ENCODE measurements at regions not wholly inside any gene's neighbourhood (a gene's known extent, or its start where the extent isn't known, plus 50 kb on each side); places are given as distances from the start of the nearest gene placed in this dataset.

DNA sequence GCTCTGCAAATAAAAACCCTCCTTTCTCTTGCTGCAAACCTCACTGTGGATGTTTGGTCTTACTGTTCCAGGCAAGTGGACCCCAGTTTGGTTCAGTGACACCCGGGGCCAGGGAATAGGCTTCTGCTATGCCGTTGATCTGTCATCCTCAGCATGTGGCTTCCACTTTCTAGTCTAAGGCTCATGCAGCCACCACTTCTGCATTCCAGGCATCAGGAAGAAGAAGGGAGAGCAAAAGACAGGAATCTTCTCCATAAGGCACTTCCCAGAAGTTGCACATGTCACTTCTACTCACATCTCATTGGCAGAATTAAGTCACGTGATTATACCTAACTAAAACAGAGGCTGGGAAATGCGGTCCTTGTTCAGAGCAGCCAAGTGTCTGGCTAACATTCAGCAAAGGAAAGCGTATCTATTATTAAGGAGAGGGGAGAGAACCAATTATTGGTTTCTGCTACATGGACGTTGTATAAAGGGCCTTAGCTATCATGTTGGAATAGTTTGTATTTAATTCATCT lies 173.6 kb upstream of the PFN2 start:
- intact Hi-C loops (cut with micrococcal nuclease), result no loop called here
- Histone ChIP-seq H3K4me3 (ENCODE audit: low read length) (no peak overlapping the region), H3K36me3 (ENCODE audit: control insufficient read depth, insufficient read depth, low read length) (no peaks in the 10 kb centered on the region), H3K4me1 (ENCODE audit: control insufficient read depth, insufficient read depth, low read length) (no peaks in the 10 kb centered on the region), H3K9me3 (ENCODE audit: control insufficient read depth, insufficient read depth, low read length) (no peaks in the 10 kb centered on the region), H3K27me3 (ENCODE audit: control insufficient read depth, insufficient read depth, low read length) (no peaks in the 10 kb centered on the region), H3K27ac (ENCODE audit: low read length) (no peak overlapping the region)
- Mint-ChIP-seq H3K27me3 (ENCODE audit: low read depth in 2 of 2) (peaks cover 2 to 5% of the 10 kb centered on the region in 2 donors), H3K27ac (no peak overlapping the region), H3K36me3 (no peaks in the 10 kb centered on the region), H3K4me1 (peaks cover 0 to 8% of the 10 kb centered on the region in 2 donors), H3K9me3 (no peaks in the 10 kb centered on the region), H3K4me3 (no peak overlapping the region)
- WGBS (ENCODE audit: insufficient coverage), result 64% methylated on average over 6 of the region's 6 CpGs
- TF ChIP-seq, protein P1, sequence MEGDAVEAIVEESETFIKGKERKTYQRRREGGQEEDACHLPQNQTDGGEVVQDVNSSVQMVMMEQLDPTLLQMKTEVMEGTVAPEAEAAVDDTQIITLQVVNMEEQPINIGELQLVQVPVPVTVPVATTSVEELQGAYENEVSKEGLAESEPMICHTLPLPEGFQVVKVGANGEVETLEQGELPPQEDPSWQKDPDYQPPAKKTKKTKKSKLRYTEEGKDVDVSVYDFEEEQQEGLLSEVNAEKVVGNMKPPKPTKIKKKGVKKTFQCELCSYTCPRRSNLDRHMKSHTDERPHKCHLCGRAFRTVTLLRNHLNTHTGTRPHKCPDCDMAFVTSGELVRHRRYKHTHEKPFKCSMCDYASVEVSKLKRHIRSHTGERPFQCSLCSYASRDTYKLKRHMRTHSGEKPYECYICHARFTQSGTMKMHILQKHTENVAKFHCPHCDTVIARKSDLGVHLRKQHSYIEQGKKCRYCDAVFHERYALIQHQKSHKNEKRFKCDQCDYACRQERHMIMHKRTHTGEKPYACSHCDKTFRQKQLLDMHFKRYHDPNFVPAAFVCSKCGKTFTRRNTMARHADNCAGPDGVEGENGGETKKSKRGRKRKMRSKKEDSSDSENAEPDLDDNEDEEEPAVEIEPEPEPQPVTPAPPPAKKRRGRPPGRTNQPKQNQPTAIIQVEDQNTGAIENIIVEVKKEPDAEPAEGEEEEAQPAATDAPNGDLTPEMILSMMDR (IDR thresholded peaks at IDR 0.05), result no peak
- no peak for ATAC-seq
- DNase-seq, result no peak

DNA sequence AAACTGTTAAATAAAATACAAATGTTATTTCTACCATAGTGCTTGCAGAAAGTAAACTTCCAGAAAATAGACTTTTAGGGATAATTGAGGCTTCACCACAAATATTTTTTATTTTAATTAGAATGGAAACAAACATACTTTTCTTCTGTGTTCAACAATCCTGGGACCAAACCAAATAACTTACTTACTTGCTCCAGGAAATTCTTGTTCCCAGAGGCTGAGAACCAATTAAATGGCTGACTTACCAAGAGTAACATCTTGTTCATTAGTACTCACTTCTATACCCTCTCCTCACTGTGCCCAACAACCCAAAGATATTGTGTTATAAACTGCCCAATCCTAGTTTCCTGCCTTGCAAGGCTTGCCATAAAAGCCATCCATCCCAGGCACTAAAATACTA lies 172.2 kb upstream of the PFN2 start:
- Mint-ChIP-seq H3K4me3 (no peak overlapping the region), H3K27me3 (ENCODE audit: low read depth in 2 of 2) (peaks cover 2 to 5% of the 10 kb centered on the region in 2 donors), H3K27ac (no peak overlapping the region), H3K4me1 (peaks cover 0 to 8% of the 10 kb centered on the region in 2 donors), H3K36me3 (no peaks in the 10 kb centered on the region), H3K9me3 (no peaks in the 10 kb centered on the region)
- Histone ChIP-seq H3K27me3 (ENCODE audit: control insufficient read depth, insufficient read depth, low read length) (no peaks in the 10 kb centered on the region), H3K9me3 (ENCODE audit: control insufficient read depth, insufficient read depth, low read length) (no peaks in the 10 kb centered on the region), H3K36me3 (ENCODE audit: control insufficient read depth, insufficient read depth, low read length) (no peaks in the 10 kb centered on the region), H3K4me1 (ENCODE audit: control insufficient read depth, insufficient read depth, low read length) (no peaks in the 10 kb centered on the region), H3K27ac (ENCODE audit: low read length) (no peak overlapping the region), H3K4me3 (ENCODE audit: low read length) (no peak overlapping the region)
- intact Hi-C loops (cut with micrococcal nuclease), result no loop called here
- ATAC-seq (no peak), DNase-seq (no peak)
- TF ChIP-seq, protein P1 (IDR thresholded peaks at IDR 0.05), result no peak

DNA sequence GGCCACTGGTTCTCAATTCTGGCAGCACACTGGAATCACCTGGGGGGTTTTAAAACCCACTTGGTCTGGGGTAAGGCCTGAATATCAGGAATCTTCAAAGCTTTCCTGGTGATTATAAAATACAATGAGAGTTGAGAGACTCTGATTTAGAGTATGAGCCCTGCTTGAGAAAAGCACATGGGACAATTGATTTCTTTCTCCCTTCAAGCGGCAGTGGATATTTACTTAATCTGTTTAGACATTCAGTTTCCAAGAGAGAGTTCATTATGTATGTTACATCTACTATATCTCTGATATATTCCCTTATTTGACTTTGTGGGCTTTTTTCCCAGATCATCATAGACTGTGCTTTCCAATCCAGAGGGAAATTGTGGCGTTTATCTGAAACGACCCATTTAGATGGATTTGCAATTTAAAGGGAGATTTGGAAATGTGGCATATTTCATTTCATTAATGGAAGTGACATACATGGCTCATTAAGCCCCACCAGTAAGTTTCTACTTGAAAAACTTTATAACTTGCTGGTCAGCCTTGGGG lies 171.2 kb upstream of the PFN2 start:
- peaks cover 8 to 10% of the 10 kb centered on the region in 2 donors for H3K27me3 Mint-ChIP-seq (ENCODE audit: low read depth in 2 of 2)
- ATAC-seq (no peak), DNase-seq (no peak)
- no peak overlapping the region for H3K4me3 Mint-ChIP-seq
- Histone ChIP-seq H3K27me3 (ENCODE audit: control insufficient read depth, insufficient read depth, low read length) (no peaks in the 10 kb centered on the region), H3K27ac (ENCODE audit: low read length) (no peak overlapping the region), H3K4me3 (ENCODE audit: low read length) (no peak overlapping the region), H3K4me1 (ENCODE audit: control insufficient read depth, insufficient read depth, low read length) (no peaks in the 10 kb centered on the region), H3K9me3 (ENCODE audit: control insufficient read depth, insufficient read depth, low read length) (no peaks in the 10 kb centered on the region), H3K36me3 (ENCODE audit: control insufficient read depth, insufficient read depth, low read length) (no peaks in the 10 kb centered on the region)
- no peak overlapping the region for H3K27ac Mint-ChIP-seq
- peaks cover 0 to under 1% of the 10 kb centered on the region in 2 donors for H3K4me1 Mint-ChIP-seq
- WGBS (ENCODE audit: insufficient coverage), result 92% methylated on average over 2 of the region's 3 CpGs
- H3K9me3 Mint-ChIP-seq, result no peaks in the 10 kb centered on the region
- intact Hi-C loops (cut with micrococcal nuclease), result no loop called here
- TF ChIP-seq, protein P1 (IDR thresholded peaks at IDR 0.05), result no peak
- no peaks in the 10 kb centered on the region for H3K36me3 Mint-ChIP-seq

Data from natural killer cell (primary cell).